Suprapubic skin (tissue), 4 donors: ENCODE measurements at regions not wholly inside any gene's neighbourhood (a gene's known extent, or its start where the extent isn't known, plus 50 kb on each side); places are given as distances from the start of the nearest gene placed in this dataset.

ENCODE experiments used
- DNase-seq, 2 donors: peaks; one replicate each; pipeline ENCODE4 v3.0.0-alpha.2; 2019; ENCODE audit warnings: low spot score in 2 of 2
- H3K27ac ChIP-seq: fragments of 200-600 bp; sonication (generic); one replicate; pipeline ENCODE4 v1.5.1; 2019
- H3K27me3 ChIP-seq: fragments of 200-600 bp; sonication (generic); one replicate; pipeline ENCODE4 v1.5.1; 2019
- H3K36me3 ChIP-seq: fragments of 200-600 bp; sonication (generic); one replicate; pipeline ENCODE4 v1.5.1; 2019
- H3K4me1 ChIP-seq: fragments of 200-600 bp; sonication (generic); one replicate; pipeline ENCODE4 v1.5.1; 2019
- H3K4me3 ChIP-seq: fragments of 200-600 bp; sonication (generic); one replicate; pipeline ENCODE4 v1.5.1; 2019; ENCODE audit warnings: mild to moderate bottlenecking
- H3K9me3 ChIP-seq: fragments of 200-600 bp; sonication (generic); one replicate; pipeline ENCODE4 v1.5.1; 2019
- EP300 ChIP-seq: sonication (generic); formaldehyde crosslinking; IDR thresholded peaks from one replicate; pipeline ENCODE4 v1.6.1; 2017; ENCODE audit warnings: antibody characterized with exemption
- POLR2A ChIP-seq, 2 donors: fragments of 450-650 bp; IDR thresholded peaks; one replicate each; pipeline ENCODE4 v1.6.1; 2017; ENCODE audit warnings: antibody characterized with exemption in 2 of 2, mild to moderate bottlenecking in 2 of 2, moderate library complexity in 2 of 2
- POLR2AphosphoS5 ChIP-seq, 3 donors: sonication (generic); formaldehyde crosslinking; IDR thresholded peaks; one replicate each; pipeline ENCODE4 v1.6.1; 2017; ENCODE audit warnings: antibody characterized with exemption in 3 of 3
- WGBS: methylation state at CpG from one replicate; pipeline ENCODE4 v1.1.5; 2018; 5-methylcytosine and 5-hydroxymethylcytosine counted together
- TF ChIP-seq, protein P1 (sequence below), 2 donors: fragments of 200-600 bp in 1 of 2; fragments of 450-650 bp in 1 of 2; sonication (generic) in 1 of 2; IDR thresholded peaks; one replicate each; pipeline ENCODE4 v1.5.1; 2016 to 2019; ENCODE audit warnings: antibody characterized with exemption in 2 of 2, mild to moderate bottlenecking in 1 of 2, moderate library complexity in 1 of 2

DNA sequence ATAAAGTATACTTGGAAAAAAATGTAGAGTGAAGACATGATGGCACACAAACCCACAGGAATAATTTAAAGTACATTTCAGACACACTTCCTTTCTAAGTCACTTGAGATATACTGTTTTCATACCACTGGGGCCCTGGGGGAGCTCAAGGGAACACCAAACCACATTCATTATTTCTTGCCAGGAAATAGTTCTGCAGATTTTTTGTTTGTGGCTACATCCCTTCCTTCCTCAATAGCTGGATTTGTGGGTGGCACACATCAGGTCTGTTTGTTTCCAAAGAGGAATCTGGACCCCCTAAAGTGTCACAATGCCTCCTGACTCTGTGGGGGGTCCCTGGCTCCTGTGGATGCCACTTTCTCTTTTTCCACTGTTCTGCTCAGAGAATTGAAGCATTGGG lies 153.5 kb upstream of the COL8A1 start:
- TF ChIP-seq EP300 (no peak), POLR2A (IDR thresholded peaks at IDR 0.05) (no peak), POLR2AphosphoS5 (IDR thresholded peaks at IDR 0.05) (no peak)
- TF ChIP-seq, protein P1, sequence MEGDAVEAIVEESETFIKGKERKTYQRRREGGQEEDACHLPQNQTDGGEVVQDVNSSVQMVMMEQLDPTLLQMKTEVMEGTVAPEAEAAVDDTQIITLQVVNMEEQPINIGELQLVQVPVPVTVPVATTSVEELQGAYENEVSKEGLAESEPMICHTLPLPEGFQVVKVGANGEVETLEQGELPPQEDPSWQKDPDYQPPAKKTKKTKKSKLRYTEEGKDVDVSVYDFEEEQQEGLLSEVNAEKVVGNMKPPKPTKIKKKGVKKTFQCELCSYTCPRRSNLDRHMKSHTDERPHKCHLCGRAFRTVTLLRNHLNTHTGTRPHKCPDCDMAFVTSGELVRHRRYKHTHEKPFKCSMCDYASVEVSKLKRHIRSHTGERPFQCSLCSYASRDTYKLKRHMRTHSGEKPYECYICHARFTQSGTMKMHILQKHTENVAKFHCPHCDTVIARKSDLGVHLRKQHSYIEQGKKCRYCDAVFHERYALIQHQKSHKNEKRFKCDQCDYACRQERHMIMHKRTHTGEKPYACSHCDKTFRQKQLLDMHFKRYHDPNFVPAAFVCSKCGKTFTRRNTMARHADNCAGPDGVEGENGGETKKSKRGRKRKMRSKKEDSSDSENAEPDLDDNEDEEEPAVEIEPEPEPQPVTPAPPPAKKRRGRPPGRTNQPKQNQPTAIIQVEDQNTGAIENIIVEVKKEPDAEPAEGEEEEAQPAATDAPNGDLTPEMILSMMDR (IDR thresholded peaks at IDR 0.05) = no peak

GRCh38 chr3:99483841-99484240 lies 154.6 kb upstream of the COL8A1 start:
- Histone ChIP-seq H3K4me3 (no peak overlapping the region), H3K27ac (no peak overlapping the region), H3K27me3 (no peaks in the 10 kb centered on the region), H3K4me1 (no peaks in the 10 kb centered on the region), H3K9me3 (peaks cover 5% of the 10 kb centered on the region), H3K36me3 (no peaks in the 10 kb centered on the region)
- DNase-seq = no peak
- TF ChIP-seq, protein P1 (IDR thresholded peaks at IDR 0.05) = no peak

More for the DNA sequence above, 153.5 kb upstream of the COL8A1 start:
- H3K9me3 ChIP-seq = peaks cover 5% of the 10 kb centered on the region
- H3K4me3 ChIP-seq = no peak overlapping the region
- no peaks in the 10 kb centered on the region for H3K27me3 ChIP-seq
- no peaks in the 10 kb centered on the region for H3K4me1 ChIP-seq
- no peaks in the 10 kb centered on the region for H3K36me3 ChIP-seq
- no peak overlapping the region for H3K27ac ChIP-seq
- no peak for DNase-seq

- Histone ChIP-seq H3K9me3 (no peaks in the 10 kb centered on the region), H3K36me3 (no peaks in the 10 kb centered on the region), H3K27me3 (no peaks in the 10 kb centered on the region), H3K4me1 (no peaks in the 10 kb centered on the region), H3K4me3 (no peak overlapping the region), H3K27ac (no peak overlapping the region)
- no peak for DNase-seq
- TF ChIP-seq EP300 (no peak), POLR2AphosphoS5 (IDR thresholded peaks at IDR 0.05) (no peak), POLR2A (IDR thresholded peaks at IDR 0.05) (no peak)
- TF ChIP-seq, protein P1 (IDR thresholded peaks at IDR 0.05) = no peak
- WGBS = 85% methylated on average over 1 of the region's 1 CpG
Observed at GRCh38 chr3:99482191-99482590, 156.2 kb upstream of the COL8A1 start.

DNA sequence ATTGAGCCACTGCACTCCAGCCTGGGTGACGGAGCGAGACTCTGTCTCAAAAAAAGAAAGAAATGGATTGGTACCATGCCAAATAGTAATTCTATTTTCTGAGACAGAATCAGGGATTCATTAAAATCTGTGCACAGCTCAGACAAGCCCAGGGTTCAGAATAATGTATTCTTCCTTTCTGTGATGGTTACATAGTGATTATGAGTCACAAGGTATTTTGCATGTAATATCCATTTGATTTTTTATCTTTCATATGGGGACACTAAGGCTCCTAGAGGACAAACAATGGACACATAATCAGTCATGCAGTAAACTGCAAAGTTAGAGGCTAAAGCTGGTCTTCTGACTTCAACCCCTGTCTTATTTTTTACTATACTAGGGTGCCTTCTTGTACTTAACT lies 156.8 kb upstream of the COL8A1 start:
- WGBS = 82% methylated on average over 2 of the region's 2 CpGs
- H3K4me1 ChIP-seq = no peaks in the 10 kb centered on the region
- no peak for DNase-seq

GRCh38 chr3:99479768-99480167 lies 158.6 kb upstream of the COL8A1 start:
- no peak for DNase-seq
- Histone ChIP-seq H3K36me3 (no peaks in the 10 kb centered on the region), H3K9me3 (no peaks in the 10 kb centered on the region), H3K4me1 (no peaks in the 10 kb centered on the region), H3K27me3 (no peaks in the 10 kb centered on the region), H3K4me3 (no peak overlapping the region), H3K27ac (no peak overlapping the region)
- 58% methylated on average over 2 of the region's 2 CpGs for WGBS
- TF ChIP-seq POLR2A (IDR thresholded peaks at IDR 0.05) (no peak), EP300 (no peak), POLR2AphosphoS5 (IDR thresholded peaks at IDR 0.05) (no peak)
- TF ChIP-seq, protein P1 (IDR thresholded peaks at IDR 0.05) = no peak

More for the DNA sequence above, 156.8 kb upstream of the COL8A1 start:
- no peak for TF ChIP-seq POLR2AphosphoS5 (IDR thresholded peaks at IDR 0.05)
- TF ChIP-seq POLR2A (IDR thresholded peaks at IDR 0.05) = no peak
- Histone ChIP-seq H3K36me3 (no peaks in the 10 kb centered on the region), H3K27ac (no peak overlapping the region), H3K9me3 (no peaks in the 10 kb centered on the region), H3K27me3 (no peaks in the 10 kb centered on the region), H3K4me3 (no peak overlapping the region)

GRCh38 chr3:99477650-99478049 lies 160.7 kb upstream of the COL8A1 start:
- H3K4me1 ChIP-seq = no peaks in the 10 kb centered on the region
- no peak overlapping the region for H3K27ac ChIP-seq
- no peak overlapping the region for H3K4me3 ChIP-seq
- DNase-seq = no peak
- H3K27me3 ChIP-seq = no peaks in the 10 kb centered on the region
- no peaks in the 10 kb centered on the region for H3K9me3 ChIP-seq
- 100% methylated on average over 1 of the region's 1 CpG for WGBS
- no peaks in the 10 kb centered on the region for H3K36me3 ChIP-seq
- no peak for TF ChIP-seq EP300
- TF ChIP-seq POLR2AphosphoS5 (IDR thresholded peaks at IDR 0.05) = no peak
- no peak for TF ChIP-seq POLR2A (IDR thresholded peaks at IDR 0.05)
- TF ChIP-seq, protein P1 (IDR thresholded peaks at IDR 0.05) = no peak
